HEK293T (cell line): ENCODE measurements at regions not wholly inside any gene's neighbourhood (a gene's known extent, or its start where the extent isn't known, plus 50 kb on each side); places are given as distances from the start of the nearest gene placed in this dataset.

ENCODE experiments used
- CTCF ChIA-PET: fragments of 350-600 bp; formaldehyde crosslinking; extraction: SDS; loops from one replicate; lab custom pipeline; 2021; ENCODE audit warnings: antibody characterized with exemption, inconsistent platforms; lab: Yijun Ruan, JAX
- POLR2A ChIA-PET: fragments of 350-600 bp; formaldehyde crosslinking; extraction: SDS; loops from one replicate; lab custom pipeline; 2020; ENCODE audit warnings: antibody characterized with exemption, inconsistent platforms; lab: Yijun Ruan, JAX
- DNase-seq: peaks from one replicate; pipeline ENCODE4 v3.0.0; 2012; ENCODE audit warnings: mixed read lengths; ENCODE audit errors: extremely low spot score
- ARNT ChIP-seq: fragments of 450-650 bp; IDR thresholded peaks from 2 replicates; pipeline ENCODE4 v1.6.1; 2017; ENCODE audit warnings: mild to moderate bottlenecking
- BHLHE40 ChIP-seq: fragments of 450-650 bp; IDR thresholded peaks from 2 replicates; pipeline ENCODE4 v1.6.1; 2016; ENCODE audit warnings: mild to moderate bottlenecking, moderate library complexity, borderline replicate concordance
- CTBP1 ChIP-seq: fragments of 450-650 bp; IDR thresholded peaks from 2 replicates; pipeline ENCODE4 v1.6.1; 2016; ENCODE audit warnings: borderline replicate concordance
- ELF4 ChIP-seq: fragments of 450-650 bp; IDR thresholded peaks from 2 replicates; pipeline ENCODE4 v1.6.1; 2017; ENCODE audit warnings: antibody characterized with exemption
- FOXA1 ChIP-seq: fragments of 450-650 bp; IDR thresholded peaks from 2 replicates; pipeline ENCODE4 v1.6.1; 2016; ENCODE audit warnings: mild to moderate bottlenecking
- FOXK2 ChIP-seq: fragments of 450-650 bp; IDR thresholded peaks from 2 replicates; pipeline ENCODE4 v1.6.1; 2016; ENCODE audit warnings: mild to moderate bottlenecking
- FOXM1 ChIP-seq: fragments of 450-650 bp; IDR thresholded peaks from 2 replicates; pipeline ENCODE4 v1.6.1; 2017; ENCODE audit warnings: mild to moderate bottlenecking, borderline replicate concordance
- HDGF ChIP-seq: fragments of 450-650 bp; IDR thresholded peaks from 2 replicates; pipeline ENCODE4 v1.6.1; 2017; ENCODE audit warnings: antibody characterized with exemption, borderline replicate concordance
- L3MBTL2 ChIP-seq: fragments of 450-650 bp; conservative IDR thresholded peaks from 2 replicates; pipeline ENCODE4 v1.6.1; 2016; ENCODE audit warnings: mild to moderate bottlenecking
- LEF1 ChIP-seq: fragments of 450-650 bp; IDR thresholded peaks from 2 replicates; pipeline ENCODE4 v1.6.1; 2017; ENCODE audit warnings: mild to moderate bottlenecking, borderline replicate concordance
- NFRKB ChIP-seq: fragments of 450-650 bp; IDR thresholded peaks from 2 replicates; pipeline ENCODE4 v1.6.1; 2016; ENCODE audit warnings: mild to moderate bottlenecking, moderate library complexity
- SP1 ChIP-seq: fragments of 450-650 bp; IDR thresholded peaks from 2 replicates; pipeline ENCODE4 v1.6.1; 2017
- SUZ12 ChIP-seq: fragments of 450-650 bp; IDR thresholded peaks from 2 replicates; pipeline ENCODE4 v1.6.1; 2016; ENCODE audit warnings: mild to moderate bottlenecking
- TARDBP ChIP-seq: fragments of 450-650 bp; IDR thresholded peaks from 2 replicates; pipeline ENCODE4 v1.6.1; 2016
- ZNF384 ChIP-seq: fragments of 450-650 bp; IDR thresholded peaks from 2 replicates; pipeline ENCODE4 v1.6.1; 2016
- TF ChIP-seq, protein P1 (sequence below): fragments of 450-650 bp; IDR thresholded peaks from 2 replicates; pipeline ENCODE4 v1.6.1; 2016

GRCh38 chr15:35975941-35976340 is 430.0 kb upstream of the DPH6 start:
- POLR2A ChIA-PET = no interaction called here

GRCh38 chr15:35979608-35980007 is 433.6 kb upstream of the DPH6 start:
- ChIA-PET POLR2A (no interaction called here), CTCF (interaction anchor here (0.6 kb wide), 1 partner anchor 128 kb away, joined by 3 read pairs; no protein-coding TSS in a partner anchor)
- TF ChIP-seq SP1 (no peak), CTBP1 (no peak), FOXA1 (no peak), TARDBP (no peak), HDGF (no peak), ELF4 (no peak), ZNF384 (no peak), SUZ12 (no peak), FOXK2 (no peak), NFRKB (no peak)
- DNase-seq = no peak

More at GRCh38 chr15:35975941-35976340, 430.0 kb upstream of the DPH6 start:
- no peak for TF ChIP-seq SUZ12
- CTCF ChIA-PET = no interaction called here
- no peak for DNase-seq

DNA sequence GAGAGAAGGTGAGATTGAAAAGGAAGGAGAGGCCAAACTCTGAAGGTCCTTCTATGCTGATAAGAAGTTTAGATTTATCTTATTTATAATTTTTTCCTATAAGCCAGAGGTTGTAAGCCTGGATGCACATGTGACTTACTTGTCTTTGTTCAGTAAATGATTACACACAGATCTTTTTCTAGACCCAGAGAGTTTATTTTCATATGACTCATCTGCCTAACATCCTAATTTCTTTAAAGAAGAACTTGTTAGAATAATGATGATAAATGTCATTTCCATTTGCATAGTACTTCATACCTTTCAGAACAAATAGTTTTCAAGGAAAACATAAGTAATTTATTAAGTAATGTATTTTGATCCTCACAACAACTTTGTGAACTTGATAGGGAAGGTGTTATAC is 434.8 kb upstream of the DPH6 start:
- DNase-seq = no peak
- TF ChIP-seq SUZ12 (no peak), TARDBP (no peak), ARNT (no peak), FOXK2 (no peak), FOXA1 (no peak), NFRKB (no peak), ELF4 (no peak)
- TF ChIP-seq, protein P1, sequence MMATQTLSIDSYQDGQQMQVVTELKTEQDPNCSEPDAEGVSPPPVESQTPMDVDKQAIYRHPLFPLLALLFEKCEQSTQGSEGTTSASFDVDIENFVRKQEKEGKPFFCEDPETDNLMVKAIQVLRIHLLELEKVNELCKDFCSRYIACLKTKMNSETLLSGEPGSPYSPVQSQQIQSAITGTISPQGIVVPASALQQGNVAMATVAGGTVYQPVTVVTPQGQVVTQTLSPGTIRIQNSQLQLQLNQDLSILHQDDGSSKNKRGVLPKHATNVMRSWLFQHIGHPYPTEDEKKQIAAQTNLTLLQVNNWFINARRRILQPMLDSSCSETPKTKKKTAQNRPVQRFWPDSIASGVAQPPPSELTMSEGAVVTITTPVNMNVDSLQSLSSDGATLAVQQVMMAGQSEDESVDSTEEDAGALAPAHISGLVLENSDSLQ = no peak
- CTCF ChIA-PET = no interaction called here
- POLR2A ChIA-PET = no interaction called here

DNA sequence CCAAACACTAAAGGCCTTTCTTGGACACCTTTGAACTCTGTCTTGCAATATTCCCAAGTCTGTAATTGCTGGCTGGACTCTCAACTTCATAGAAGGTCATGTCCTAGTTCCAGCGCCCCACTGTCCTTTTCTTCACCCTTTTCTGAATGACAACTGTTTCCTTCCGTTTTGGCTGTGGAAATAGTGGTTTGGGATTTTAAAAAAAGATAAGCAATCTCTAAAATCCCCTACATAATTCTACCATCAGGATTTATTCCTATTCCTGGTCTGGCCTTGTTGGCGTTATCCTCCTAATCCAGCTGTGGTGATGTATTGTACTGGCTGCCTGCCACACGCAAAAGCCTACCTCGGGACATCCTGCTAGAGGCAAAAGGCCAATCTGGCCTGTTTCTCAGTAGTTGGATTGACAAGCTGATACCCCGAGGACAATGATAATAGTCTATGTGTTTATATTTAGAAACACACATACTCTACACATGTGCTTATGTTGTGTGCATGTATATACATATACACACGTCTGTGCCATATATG is 440.3 kb upstream of the DPH6 start:
- CTCF ChIA-PET = no interaction called here
- no peak for TF ChIP-seq L3MBTL2
- TF ChIP-seq, protein P1 = no peak
- TF ChIP-seq SP1 = no peak
- no peak for DNase-seq
- POLR2A ChIA-PET = no interaction called here

DNA sequence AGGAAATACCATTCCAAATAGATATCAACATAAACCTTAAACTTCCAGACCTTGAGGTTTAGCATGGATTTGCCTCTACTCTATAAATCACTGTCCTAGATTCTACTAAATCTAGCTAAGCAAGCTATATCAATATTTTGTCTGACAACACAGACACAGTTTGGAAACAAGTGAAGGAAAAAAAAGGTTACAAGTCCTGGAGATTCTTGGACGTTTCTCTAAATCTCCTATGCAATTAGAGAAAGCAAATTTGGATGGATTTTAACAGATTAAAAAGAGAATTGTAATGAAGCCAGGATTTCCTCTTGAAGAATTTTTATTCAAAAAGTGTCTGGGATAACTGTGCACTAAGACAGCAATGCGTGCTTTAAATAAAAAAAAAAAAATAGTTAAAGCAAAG is 441.1 kb upstream of the DPH6 start:
- ChIA-PET POLR2A (no interaction called here), CTCF (no interaction called here)
- no peak for DNase-seq
- no peak for TF ChIP-seq ELF4
- TF ChIP-seq BHLHE40 = no peak
- no peak for TF ChIP-seq LEF1
- TF ChIP-seq SUZ12 = no peak
- TF ChIP-seq HDGF = no peak
- TF ChIP-seq TARDBP = no peak
- TF ChIP-seq FOXM1 = no peak
- TF ChIP-seq ZNF384 = no peak
- TF ChIP-seq, protein P1 = no peak
- TF ChIP-seq SP1 = no peak

DNA sequence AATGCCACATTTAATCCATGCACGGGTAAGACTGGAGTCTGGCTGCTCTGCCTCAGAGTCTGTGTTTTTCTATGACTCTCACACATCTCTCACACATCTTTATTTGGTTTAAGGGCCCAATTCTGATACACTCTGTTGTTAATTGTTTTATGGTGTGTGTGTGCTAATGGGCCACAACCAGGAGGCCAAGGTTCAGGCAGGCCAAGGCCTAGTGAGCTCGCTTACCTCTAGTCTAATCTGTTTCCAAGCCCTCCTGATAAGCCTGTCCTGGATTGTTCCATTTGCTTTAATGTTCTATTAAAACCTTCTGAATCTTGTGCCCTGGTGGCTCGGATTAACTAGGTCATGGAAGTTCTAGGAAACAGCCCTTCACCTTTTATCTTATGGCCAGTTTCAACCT is 445.4 kb upstream of the DPH6 start:
- ChIA-PET POLR2A (no interaction called here), CTCF (no interaction called here)
- DNase-seq = no peak
- TF ChIP-seq TARDBP (no peak), SUZ12 (no peak), FOXM1 (no peak), HDGF (no peak), ZNF384 (no peak), ELF4 (no peak), CTBP1 (no peak)

- TF ChIP-seq LEF1 (no peak), SP1 (no peak), ZNF384 (no peak), NFRKB (no peak), ELF4 (no peak), L3MBTL2 (no peak), FOXA1 (no peak), FOXM1 (no peak), HDGF (no peak)
- ChIA-PET CTCF (no interaction called here), POLR2A (no interaction called here)
- no peak for DNase-seq
These were observed 446.8 kb upstream of the DPH6 start for GRCh38 chr15:35992791-35993190.
